SK-MEL-5 (cell line): ENCODE measurements at regions not wholly inside any gene's neighbourhood (a gene's known extent, or its start where the extent isn't known, plus 50 kb on each side); places are given as distances from the start of the nearest gene placed in this dataset.
A peak's percentile ranks its signal among the peaks of the same experiment; 100 is the strongest.
"Not testable (repeated sequence)": the region's sequence is repeated elsewhere in the genome, so short reads cannot be mapped to it uniquely, and the experiment has no call there.

Experiments used
- DNase-seq: peaks from one replicate; pipeline ENCODE4 v3.0.0-alpha.2; 2016; ENCODE audit warnings: low read depth, low spot score
- in situ Hi-C: cut with HindIII; loops from 2 replicates; pipeline ENCODE4 v1.10.0; 2016; ENCODE audit warnings: low sequenced_read_pairs, high pct_unique_total_duplicates, low pct_unique_long_range_greater_than_20kb
- small RNA-seq, 2 experiments: library from RNA; depleted of rRNA; stranded (forward); fragments of <200 nt; gene quantifications; one replicate each; pipeline ENCODE3, GENCODE V24; 2014

DNA sequence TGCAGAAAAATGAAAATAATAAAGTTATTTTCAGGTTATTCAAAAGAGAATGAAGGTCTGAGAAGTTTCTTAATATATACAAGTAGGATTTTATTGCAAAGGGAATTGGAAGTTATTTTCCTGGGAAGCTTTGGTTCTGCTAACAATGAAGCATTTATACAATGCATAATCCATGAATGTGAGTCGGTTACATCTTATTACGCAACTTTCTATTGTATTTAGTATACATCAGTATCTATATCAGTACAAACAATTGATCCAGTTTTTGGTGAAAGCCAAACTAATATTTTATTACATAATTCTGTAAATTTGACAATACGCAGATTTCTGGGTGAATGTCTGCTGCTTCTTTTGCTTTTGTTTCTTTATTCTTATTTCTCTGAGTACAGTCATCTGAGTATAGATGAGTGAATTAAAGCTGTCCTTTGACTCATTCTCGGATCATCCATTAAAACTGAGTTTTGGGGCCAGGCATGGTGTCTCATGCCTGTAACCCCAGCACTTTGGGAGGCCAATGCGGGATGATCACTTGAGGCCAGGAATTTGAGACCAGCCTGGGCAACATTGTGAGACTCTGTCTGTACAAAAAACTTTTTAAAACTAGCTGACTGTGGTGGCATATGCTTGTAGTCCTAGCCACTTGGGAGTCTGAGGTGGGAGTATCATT lies 108.5 kb downstream of the SOCS6 start:
- DNase-seq: no peak
- in situ Hi-C loops: no loop called here

DNA sequence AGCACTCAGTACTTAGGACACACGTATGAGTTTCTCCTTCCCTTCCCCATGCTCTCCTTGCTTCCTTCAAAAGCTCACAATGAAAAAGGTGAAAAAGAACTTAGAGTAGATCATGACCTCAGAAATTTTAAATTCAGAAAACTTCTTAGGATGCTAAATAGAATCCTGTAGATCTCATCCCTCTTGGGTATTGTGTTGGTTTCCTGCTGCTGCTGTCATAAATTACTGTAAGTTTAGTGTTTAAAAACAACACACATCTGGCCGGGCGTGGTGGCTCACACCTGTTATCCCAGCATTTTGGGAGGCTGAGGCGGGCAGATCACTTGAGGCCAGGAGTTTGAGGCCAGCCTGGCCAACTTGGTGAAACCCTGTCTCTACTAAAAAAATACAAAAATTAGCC lies 106.9 kb downstream of the SOCS6 start:
- in situ Hi-C loops, DNase-seq: not testable (repeated sequence)

DNA sequence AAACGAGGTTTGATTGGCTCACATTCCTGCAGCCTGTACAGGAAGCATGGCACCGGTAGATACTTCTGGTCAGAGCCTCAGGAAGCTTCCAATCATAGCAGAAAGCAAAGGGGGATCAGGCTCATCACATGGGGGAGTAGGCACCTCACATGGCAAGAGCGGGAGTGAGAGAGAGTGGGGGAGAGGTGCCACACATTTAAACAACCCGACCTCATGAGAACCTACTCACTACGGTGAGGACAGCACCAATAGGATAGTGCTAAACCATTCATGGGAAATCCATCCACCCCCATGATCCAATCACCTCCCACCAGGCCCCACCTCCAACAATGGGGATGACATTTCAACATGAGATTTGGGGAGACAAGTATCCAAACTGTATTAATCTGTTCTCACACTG lies 105.8 kb downstream of the SOCS6 start:
- no peak for DNase-seq

DNA sequence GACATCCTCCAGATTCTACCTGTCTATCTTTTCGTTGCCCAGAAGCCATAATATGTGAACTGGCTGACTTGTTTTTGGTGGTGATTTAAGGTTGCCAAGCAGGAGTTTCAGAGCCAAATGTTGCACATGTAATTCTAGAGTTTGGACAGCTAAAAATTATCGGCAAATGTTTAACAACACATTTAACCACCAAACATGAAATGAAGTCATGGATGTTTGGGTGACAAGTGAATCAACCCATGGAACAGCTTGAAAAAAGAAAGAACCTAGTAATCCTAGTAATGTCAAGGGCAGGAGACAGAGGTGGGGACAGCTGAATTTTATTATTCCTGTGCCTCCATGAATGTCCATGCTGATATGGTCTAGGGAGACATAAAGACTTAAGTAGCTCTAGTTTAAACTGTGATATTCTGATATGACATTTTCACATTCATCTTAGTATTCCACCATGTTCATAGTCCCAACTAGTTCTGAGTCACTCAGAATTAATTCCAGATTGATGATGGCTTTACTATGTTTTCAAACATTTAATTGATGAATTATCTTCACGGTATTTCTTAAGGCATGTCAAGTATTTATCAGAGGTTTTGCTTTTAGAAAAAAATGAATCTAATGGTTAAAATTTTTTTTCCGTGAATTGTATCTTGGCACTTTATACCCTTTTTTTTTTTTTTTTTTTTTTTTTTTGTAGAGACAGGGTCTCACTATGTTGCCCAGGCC lies 101.7 kb downstream of the SOCS6 start:
- in situ Hi-C loops: no loop called here
- DNase-seq: no peak

More for the DNA sequence above, 105.8 kb downstream of the SOCS6 start:
- in situ Hi-C loops: no loop called here

DNA sequence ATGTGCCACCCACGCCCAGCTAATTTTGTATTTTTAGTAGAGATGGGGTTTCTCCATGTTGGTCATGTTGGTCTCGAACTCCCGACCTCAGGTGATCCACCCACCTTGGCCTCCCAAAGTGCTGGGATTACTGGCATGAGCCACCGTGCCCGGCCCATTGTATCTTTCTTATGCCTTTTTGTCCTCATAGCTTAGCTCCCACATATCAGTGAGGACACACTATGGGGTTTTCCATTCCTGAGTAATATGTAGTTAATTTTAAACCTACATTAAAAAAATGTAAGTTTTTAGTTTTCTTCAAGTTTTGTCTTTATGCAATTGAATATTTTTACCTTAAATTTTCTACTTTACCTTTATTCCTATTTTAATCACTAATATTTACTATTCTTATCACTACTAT lies 100.2 kb downstream of the SOCS6 start:
- in situ Hi-C loops, DNase-seq: not testable (repeated sequence)

DNA sequence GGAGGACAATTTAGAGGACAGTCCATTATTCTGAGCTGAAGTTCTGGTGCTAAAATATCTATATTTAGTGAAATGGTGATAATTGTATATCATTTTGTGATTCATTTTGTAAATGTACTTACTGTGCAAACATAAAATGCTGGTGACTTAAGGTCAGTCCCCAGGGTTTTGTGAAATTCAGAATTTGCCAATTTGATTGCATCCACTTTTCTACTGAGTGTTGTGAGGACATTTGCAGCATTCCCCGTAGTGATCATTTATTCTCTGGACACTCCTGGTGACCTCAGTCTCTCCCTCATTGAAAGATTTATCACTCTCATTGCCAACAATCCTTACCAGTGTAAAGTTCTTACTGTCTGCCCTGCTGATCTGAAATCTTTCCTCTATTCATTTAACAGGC lies 98.2 kb downstream of the SOCS6 start:
- in situ Hi-C loops: no loop called here
- no peak for DNase-seq

DNA sequence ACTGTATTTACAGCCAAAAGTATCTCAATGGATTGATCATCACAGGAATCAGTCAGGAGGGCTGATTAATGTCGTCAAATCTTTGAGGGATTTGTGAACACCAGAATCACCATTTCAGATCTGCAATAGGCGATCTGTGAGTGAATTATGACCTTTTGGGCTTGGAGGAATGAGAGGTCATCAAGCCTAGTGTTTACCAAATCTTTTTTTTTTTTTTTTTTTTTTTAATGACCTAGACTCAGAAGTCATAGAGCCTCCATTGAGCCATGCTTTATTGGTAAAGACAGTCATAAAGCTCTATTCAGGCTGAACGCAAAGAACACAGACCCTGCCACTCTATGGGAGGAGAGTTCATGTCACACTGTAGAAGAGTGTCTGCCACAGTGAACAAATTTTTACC lies 97.7 kb downstream of the SOCS6 start:
- no peak for DNase-seq
- in situ Hi-C loops: no loop called here

DNA sequence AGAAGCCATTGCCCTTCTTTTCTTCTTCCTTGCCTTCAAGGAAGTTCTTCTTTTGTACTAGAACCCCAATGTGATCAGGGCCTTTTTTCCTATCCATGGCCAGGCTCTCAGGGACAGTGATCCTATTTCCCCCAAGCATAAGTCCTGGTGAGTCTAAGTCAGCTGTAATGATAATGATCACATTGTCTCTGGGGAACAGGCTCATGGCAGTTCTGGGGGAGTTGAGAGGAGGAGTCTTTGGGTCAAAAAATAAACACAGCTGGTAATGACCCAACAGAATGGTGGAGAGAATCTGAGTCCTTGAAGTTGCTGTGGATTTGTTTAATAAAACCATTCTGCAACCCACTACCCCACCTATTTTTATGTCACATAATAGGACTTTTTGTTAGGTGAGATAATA lies 96.6 kb downstream of the SOCS6 start:
- DNase-seq: peak; percentile 31
- in situ Hi-C loops: no loop called here

DNA sequence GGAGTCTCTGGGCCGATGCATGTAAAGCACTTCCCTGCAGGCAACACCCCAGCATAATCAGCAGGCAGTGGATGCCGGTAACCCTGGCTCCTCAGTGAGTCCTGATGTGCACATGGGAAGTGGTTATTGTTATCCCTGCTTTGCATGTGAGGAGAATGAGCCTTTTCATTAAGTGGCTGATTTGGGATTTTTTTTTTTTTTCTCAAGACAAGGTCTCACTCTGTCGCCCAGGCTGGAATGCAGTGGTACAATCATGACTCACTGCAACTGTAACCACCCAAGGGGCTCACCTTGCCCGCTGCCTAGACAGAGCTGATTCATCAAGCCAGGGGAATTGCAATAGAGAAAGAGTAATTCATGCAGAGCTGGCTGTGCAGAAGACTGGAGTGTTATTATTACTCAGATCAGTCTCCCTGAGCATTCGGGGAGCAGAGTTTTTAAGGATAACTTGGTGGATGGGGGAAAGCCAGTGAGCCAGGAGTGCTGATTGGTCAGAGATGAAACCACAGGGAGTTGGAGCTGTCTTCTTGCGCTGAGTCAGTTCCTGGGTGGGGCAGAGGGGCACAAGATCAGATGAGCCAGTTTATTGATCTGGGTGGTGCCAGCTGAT lies 95.4 kb downstream of the SOCS6 start:
- in situ Hi-C loops: no loop called here
- DNase-seq: peak; percentile 74

DNA sequence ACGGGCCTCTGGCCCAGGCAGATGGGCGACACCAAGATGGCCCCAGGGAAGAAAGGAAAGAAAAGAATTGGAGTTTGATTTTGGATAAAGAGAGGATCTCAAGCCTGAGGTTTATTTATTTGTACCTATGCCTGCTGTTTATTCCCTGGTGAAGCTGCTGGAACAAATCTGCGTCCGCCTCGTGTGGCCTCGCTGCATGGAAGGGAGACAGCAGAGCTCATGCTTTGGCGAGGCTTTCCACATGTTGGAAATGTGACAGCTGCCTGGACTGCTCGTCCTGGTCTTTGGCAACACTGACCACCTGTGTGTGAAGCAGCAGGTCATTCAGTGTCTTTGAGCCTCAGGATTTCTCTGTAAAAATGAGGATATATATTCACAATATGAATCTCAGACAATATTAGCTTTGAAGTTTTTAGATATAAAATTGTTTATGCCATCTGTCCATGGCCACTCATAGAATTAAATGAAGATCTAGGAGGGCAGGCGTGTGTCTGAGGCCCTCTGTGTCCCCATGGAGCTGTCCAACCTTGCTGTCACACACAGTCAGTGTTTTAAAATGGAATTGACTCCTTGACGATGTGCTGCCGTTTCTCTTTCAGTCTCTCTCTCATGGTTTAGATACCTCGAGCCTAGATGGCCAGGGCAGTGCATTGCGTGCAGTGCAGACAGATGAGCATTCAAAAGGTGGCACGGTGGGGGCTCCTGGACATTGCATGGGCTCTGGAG lies 94.3 kb downstream of the SOCS6 start:
- no peak for DNase-seq
- in situ Hi-C loops: no loop called here

DNA sequence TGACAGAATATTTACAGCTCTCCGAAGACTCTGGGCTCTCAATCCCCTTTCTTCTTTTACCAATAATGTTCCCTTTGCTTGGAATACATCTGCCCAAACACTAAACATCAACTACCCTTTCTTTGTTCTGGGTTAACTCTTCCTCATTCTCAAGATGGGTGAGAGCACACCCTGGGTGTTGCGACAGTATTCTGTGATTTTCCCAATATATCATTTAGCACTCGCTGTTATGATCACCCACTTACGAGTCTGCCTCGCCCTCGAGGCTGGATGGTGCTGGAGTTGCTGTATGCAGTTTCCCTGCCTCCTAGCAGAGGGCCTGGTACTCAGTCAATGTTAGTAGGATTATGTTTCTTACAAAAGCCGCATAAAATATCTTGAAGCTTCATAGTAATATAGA lies 93.2 kb downstream of the SOCS6 start:
- peak; percentile 3 for DNase-seq
- in situ Hi-C loops: no loop called here

DNA sequence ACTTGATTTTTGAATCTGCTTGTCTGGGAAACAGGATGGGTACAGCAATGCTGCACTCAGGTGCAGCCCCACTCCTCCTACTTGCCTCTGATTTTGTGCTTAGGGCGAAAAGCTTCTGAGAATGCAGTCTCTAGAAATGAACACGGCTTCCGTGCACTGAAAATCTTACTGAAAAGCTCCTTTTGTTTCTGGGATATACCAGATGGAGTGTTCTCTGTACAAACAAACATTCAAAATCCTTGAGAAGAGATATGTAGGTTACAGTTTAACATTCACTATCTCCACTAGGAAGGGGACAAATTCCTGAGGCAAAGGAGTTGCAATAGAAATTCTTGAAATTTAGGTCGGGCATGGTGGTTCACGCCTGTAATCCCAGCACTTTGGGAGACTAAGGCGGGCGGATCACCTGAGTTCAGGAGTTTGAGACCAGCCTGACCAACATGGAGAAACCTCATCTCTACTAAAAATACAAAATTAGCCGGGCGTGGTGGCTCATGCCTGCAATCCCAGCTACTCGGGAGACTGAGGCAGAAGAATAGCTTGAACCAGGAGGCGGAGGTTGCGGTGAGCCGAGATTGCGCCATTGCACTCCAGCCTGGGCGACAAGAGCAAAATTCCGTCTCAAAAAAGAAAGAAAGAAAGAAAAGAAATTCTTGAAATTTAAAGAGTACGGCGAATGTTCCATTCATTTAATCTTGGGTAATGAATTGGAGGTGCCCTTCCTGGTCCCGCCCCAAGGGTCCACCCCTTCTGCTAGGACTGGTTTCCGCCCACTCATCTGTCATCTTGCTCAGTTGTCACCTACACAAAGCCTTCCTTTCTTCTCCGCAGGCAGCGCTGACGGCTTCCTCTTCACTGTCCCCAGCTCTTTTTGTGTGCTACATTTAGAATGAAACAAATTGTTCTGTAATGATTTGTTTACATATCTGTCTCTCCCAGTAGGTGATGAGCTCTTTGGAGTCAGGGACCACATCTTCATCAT lies 92.4 kb downstream of the SOCS6 start:
- peak; percentile 88 for DNase-seq
- in situ Hi-C loops: no loop called here

Small RNA genes lying in the stretch of these regions (small RNA-seq; reads per million reads assigned to genes)
- gene RN7SL795P: 0 to 0.24 reads per million in 2 experiments
